PFSK-1 (cell line): ENCODE measurements at regions not wholly inside any gene's neighbourhood (a gene's known extent, or its start where the extent isn't known, plus 50 kb on each side); places are given as distances from the start of the nearest gene placed in this dataset.

Experiments
- FOXP2 ChIP-seq: optimal IDR thresholded peaks from 2 replicates; pipeline ENCODE3; 2011; ENCODE audit warnings: borderline replicate concordance, control low read depth, inconsistent platforms; ENCODE audit not compliant: insufficient read depth; ENCODE audit errors: extremely low read length, extremely low read depth
- POLR2AphosphoS5 ChIP-seq: IDR thresholded peaks from 2 replicates; pipeline ENCODE4 v1.6.1; 2012; ENCODE audit warnings: low read depth, mild to moderate bottlenecking, control low read depth, low read length, moderate library complexity
- SIN3A ChIP-seq: IDR thresholded peaks from 2 replicates; pipeline ENCODE4 v1.6.1; 2012; ENCODE audit warnings: mild to moderate bottlenecking, low read length, moderate library complexity, borderline replicate concordance; ENCODE audit not compliant: insufficient read depth
- TAF1 ChIP-seq: IDR thresholded peaks from 2 replicates; pipeline ENCODE4 v1.6.1; 2012; ENCODE audit warnings: low read length, control low read depth, borderline replicate concordance; ENCODE audit not compliant: insufficient read depth
- TF ChIP-seq, protein P1 (sequence below), 2 experiments: IDR thresholded peaks; 2 replicates each; pipeline versions ENCODE4 v1.6.1 to v1.8.0; 2011 to 2012; ENCODE audit warnings: low read depth in 2 of 2, low read length in 2 of 2, control low read depth in 1 of 2, inconsistent platforms in 1 of 2, mild to moderate bottlenecking in 1 of 2, moderate library complexity in 1 of 2; ENCODE audit not compliant: insufficient read depth in 1 of 2

DNA sequence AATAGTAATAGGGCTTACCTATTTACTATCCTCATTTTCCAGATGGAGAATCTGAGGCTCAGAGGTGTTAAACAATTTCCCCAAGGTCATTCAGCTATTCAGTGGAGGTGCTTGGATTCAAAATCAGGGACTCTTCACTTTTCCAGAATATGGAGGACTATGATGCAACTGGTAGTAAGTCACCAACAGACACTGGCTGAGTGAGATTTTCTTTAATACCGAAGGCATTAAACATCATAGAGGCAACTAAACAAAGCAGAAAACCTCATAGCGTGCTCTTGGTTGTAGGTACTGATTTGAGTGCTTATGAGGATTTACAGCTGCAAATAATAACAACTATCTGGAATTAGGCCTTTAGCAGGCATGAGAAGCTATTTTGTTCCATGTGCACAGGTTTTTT is 134.4 kb downstream of the DLEU7 start:
- TF ChIP-seq FOXP2 = no peak
- TF ChIP-seq, protein P1, sequence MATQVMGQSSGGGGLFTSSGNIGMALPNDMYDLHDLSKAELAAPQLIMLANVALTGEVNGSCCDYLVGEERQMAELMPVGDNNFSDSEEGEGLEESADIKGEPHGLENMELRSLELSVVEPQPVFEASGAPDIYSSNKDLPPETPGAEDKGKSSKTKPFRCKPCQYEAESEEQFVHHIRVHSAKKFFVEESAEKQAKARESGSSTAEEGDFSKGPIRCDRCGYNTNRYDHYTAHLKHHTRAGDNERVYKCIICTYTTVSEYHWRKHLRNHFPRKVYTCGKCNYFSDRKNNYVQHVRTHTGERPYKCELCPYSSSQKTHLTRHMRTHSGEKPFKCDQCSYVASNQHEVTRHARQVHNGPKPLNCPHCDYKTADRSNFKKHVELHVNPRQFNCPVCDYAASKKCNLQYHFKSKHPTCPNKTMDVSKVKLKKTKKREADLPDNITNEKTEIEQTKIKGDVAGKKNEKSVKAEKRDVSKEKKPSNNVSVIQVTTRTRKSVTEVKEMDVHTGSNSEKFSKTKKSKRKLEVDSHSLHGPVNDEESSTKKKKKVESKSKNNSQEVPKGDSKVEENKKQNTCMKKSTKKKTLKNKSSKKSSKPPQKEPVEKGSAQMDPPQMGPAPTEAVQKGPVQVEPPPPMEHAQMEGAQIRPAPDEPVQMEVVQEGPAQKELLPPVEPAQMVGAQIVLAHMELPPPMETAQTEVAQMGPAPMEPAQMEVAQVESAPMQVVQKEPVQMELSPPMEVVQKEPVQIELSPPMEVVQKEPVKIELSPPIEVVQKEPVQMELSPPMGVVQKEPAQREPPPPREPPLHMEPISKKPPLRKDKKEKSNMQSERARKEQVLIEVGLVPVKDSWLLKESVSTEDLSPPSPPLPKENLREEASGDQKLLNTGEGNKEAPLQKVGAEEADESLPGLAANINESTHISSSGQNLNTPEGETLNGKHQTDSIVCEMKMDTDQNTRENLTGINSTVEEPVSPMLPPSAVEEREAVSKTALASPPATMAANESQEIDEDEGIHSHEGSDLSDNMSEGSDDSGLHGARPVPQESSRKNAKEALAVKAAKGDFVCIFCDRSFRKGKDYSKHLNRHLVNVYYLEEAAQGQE (IDR thresholded peaks at IDR 0.05; ENCODE audit: insufficient read depth in 1 of 2, low read depth in 2 of 2, low read length in 2 of 2) = no peak
- no peak for TF ChIP-seq POLR2AphosphoS5
- TF ChIP-seq SIN3A = no peak
- no peak for TF ChIP-seq TAF1
